ENCODE measurements at regions not wholly inside any gene's neighbourhood (a gene's known extent, or its start where the extent isn't known, plus 50 kb on each side); places are given as distances from the start of the nearest gene placed in this dataset.

DNA sequence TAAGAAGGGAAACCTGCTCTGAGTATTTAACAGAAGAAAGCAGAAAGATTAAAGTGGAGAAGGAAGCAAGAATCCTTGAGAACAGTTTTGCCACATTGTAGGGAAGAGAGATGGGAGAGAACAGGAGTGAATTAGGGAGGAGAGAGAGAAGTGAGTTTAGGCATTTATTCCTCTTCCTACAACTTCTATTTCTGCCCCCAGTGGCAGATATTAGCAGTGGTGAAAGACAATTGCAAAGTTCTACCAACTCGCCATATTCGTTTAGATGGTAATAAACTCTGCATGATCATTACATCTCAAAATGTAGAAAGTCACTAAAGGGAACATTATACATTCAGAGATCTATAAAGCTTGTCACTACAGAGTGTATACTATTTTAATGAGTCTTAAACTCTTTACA lies 440.1 kb upstream of the TRPC7 start:
- no peak for DNase-seq
- intact Hi-C loops (cut with DNase I; ENCODE audit: low total_unique reads), result no loop called here
- Histone ChIP-seq H3K36me3 (no peaks in the 10 kb centered on the region), H3K9me3 (no peaks in the 10 kb centered on the region), H3K27me3 (no peaks in the 10 kb centered on the region), H3K27ac (no peak overlapping the region), H3K4me3 (no peak overlapping the region), H3K4me1 (no peaks in the 10 kb centered on the region)
- TF ChIP-seq POLR2AphosphoS5 (IDR thresholded peaks at IDR 0.05) (no peak), EP300 (IDR thresholded peaks at IDR 0.05) (no peak)
- WGBS, 5 donors, result 88 to 93% (median 90%) methylated on average over 2 of the region's 2 CpGs

DNA sequence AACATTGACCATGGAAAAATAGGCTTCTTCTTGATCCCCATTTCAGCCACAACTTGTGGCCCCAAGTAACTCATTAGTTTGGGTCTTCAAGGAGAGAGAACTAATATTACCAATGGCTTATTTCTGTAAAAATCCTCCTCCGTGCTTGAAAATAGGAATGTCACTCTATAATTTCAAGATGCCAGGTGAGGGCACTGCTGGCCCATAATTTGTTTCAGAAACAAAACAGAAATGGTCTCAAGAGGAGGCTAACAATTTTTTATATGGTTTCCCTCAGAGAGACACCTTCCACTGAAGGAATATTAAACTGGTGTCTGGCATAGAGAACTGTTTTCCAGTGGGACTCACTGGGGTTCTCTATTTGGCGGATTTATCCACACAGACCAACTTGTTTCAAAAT lies 437.0 kb upstream of the TRPC7 start:
- H3K27me3 ChIP-seq, result no peaks in the 10 kb centered on the region
- no peak for TF ChIP-seq POLR2AphosphoS5 (IDR thresholded peaks at IDR 0.05)
- TF ChIP-seq, protein P1, sequence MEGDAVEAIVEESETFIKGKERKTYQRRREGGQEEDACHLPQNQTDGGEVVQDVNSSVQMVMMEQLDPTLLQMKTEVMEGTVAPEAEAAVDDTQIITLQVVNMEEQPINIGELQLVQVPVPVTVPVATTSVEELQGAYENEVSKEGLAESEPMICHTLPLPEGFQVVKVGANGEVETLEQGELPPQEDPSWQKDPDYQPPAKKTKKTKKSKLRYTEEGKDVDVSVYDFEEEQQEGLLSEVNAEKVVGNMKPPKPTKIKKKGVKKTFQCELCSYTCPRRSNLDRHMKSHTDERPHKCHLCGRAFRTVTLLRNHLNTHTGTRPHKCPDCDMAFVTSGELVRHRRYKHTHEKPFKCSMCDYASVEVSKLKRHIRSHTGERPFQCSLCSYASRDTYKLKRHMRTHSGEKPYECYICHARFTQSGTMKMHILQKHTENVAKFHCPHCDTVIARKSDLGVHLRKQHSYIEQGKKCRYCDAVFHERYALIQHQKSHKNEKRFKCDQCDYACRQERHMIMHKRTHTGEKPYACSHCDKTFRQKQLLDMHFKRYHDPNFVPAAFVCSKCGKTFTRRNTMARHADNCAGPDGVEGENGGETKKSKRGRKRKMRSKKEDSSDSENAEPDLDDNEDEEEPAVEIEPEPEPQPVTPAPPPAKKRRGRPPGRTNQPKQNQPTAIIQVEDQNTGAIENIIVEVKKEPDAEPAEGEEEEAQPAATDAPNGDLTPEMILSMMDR (IDR thresholded peaks at IDR 0.05), result no peak
- TF ChIP-seq EP300 (IDR thresholded peaks at IDR 0.05), result no peak
- TF ChIP-seq POLR2A (IDR thresholded peaks at IDR 0.05), result no peak
- no peak overlapping the region for H3K27ac ChIP-seq
- no peak overlapping the region for H3K4me3 ChIP-seq
- intact Hi-C loops (cut with DNase I; ENCODE audit: low total_unique reads), result no loop called here
- no peaks in the 10 kb centered on the region for H3K9me3 ChIP-seq
- H3K4me1 ChIP-seq, result no peaks in the 10 kb centered on the region
- 38 to 57% (median 52%) methylated on average over 2 of the region's 2 CpGs for WGBS, 5 donors
- no peaks in the 10 kb centered on the region for H3K36me3 ChIP-seq
- peak in 1 of 2 donors; percentile 47 for DNase-seq

DNA sequence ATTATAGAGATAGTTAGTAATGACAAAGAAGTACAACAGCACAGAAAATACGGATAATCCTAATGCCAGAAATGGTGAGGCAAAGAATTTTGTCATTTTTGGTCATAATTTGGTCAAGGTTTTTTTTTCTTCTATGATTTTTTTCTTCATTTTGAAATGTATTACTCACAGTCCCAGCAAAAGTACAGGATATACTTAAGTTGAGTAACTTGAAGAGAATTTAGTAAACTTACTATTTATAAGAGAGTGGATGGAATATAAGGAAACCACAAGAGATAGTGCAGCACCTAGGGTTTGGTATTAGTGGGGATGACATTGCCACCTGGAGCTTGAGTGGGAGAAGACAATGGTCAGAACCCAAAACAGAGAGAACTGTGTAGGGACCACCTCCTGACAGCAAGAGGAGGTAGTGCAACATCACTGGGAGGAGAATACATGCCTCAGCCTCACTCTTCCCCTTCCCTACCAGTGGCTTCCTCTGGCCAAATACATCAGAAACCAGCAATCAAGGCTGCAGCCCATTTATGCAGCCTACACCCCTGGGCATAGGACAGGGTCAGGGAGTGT lies 434.5 kb upstream of the TRPC7 start:
- Histone ChIP-seq H3K27ac (no peak overlapping the region), H3K4me3 (no peak overlapping the region), H3K27me3 (peaks cover 0 to 5% (median 0%) of the 10 kb centered on the region in 3 donors), H3K36me3 (no peaks in the 10 kb centered on the region), H3K4me1 (no peaks in the 10 kb centered on the region), H3K9me3 (peaks cover 0 to 6% (median 0%) of the 10 kb centered on the region in 4 donors)
- no peak for DNase-seq
- intact Hi-C loops (cut with DNase I; ENCODE audit: low total_unique reads), result no loop called here
- WGBS, 5 donors, result 59 to 68% (median 59%) methylated on average over 1 of the region's 1 CpG
- TF ChIP-seq EP300 (IDR thresholded peaks at IDR 0.05) (no peak), POLR2A (IDR thresholded peaks at IDR 0.05) (no peak), POLR2AphosphoS5 (IDR thresholded peaks at IDR 0.05) (no peak)
- TF ChIP-seq, protein P1 (IDR thresholded peaks at IDR 0.05), result no peak

DNA sequence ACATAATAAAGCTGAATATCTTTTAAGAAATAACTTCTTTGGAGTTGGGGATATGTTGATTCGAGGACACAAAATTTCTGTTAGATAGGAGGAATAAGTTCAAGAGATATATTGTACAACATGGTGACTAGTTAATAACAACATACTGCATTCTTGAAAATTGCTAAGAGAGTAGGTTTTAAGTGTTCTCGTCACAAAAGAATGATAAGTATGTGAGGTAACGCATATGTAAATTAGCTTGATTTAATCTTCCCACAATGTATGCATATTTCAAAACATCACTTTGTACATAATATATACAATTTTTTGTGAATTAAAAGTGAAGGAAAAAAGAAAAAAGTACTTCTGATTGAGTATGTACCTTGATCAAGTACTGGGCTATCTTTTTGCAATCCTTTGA lies 428.0 kb upstream of the TRPC7 start:
- TF ChIP-seq POLR2A (IDR thresholded peaks at IDR 0.05), result no peak
- no peak for TF ChIP-seq POLR2AphosphoS5 (IDR thresholded peaks at IDR 0.05)
- TF ChIP-seq, protein P1 (IDR thresholded peaks at IDR 0.05), result no peak
- H3K27ac ChIP-seq, result no peak overlapping the region
- peaks cover 0 to 5% (median 0%) of the 10 kb centered on the region in 3 donors for H3K27me3 ChIP-seq
- intact Hi-C loops (cut with DNase I; ENCODE audit: low total_unique reads), result no loop called here
- H3K9me3 ChIP-seq, result peaks cover 0 to 6% (median 0%) of the 10 kb centered on the region in 4 donors
- no peaks in the 10 kb centered on the region for H3K36me3 ChIP-seq
- H3K4me3 ChIP-seq, result no peak overlapping the region
- no peak for DNase-seq
- no peaks in the 10 kb centered on the region for H3K4me1 ChIP-seq
- WGBS, 5 donors, result 78 to 91% (median 88%) methylated on average over 3 of the region's 3 CpGs

DNA sequence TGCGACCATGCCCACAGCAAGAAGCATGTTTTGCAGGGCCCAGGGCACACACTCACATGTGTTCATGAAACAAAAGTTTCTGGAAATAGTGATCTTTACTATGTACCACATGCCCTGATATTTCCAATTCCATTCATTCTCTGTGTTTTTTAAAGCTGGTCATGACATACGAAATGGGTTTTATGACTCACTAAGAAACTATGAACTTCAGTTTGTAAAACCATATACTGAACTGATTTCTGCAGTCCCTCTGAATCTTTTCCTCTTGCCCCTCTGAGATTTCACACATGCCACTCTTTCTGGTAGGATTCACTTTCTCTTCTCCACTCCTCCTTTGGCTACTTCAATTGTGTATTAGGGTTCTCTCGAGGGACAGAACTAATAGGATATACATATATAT lies 416.1 kb upstream of the TRPC7 start:
- Histone ChIP-seq H3K27me3 (no peaks in the 10 kb centered on the region), H3K36me3 (no peaks in the 10 kb centered on the region), H3K9me3 (no peaks in the 10 kb centered on the region), H3K4me3 (no peak overlapping the region), H3K27ac (no peak overlapping the region), H3K4me1 (no peaks in the 10 kb centered on the region)
- WGBS, 5 donors, result 71 to 80% (median 75%) methylated on average over 3 of the region's 3 CpGs
- DNase-seq, result no peak
- TF ChIP-seq POLR2AphosphoS5 (IDR thresholded peaks at IDR 0.05) (no peak), EP300 (IDR thresholded peaks at IDR 0.05) (no peak), POLR2A (IDR thresholded peaks at IDR 0.05) (no peak)
- TF ChIP-seq, protein P1 (IDR thresholded peaks at IDR 0.05), result no peak
- intact Hi-C loops (cut with DNase I; ENCODE audit: low total_unique reads), result no loop called here
